C4-2B (cell line): ENCODE measurements at regions not wholly inside any gene's neighbourhood (a gene's known extent, or its start where the extent isn't known, plus 50 kb on each side); places are given as distances from the start of the nearest gene placed in this dataset.
A peak's percentile ranks its signal among the peaks of the same experiment; 100 is the strongest.
"Not testable (repeated sequence)": the region's sequence is repeated elsewhere in the genome, so short reads cannot be mapped to it uniquely, and the experiment has no call there.

Experiments
- H3K27ac ChIP-seq: fragments of 450-650 bp; 2 replicates; pipeline ENCODE4 v1.5.1; 2017
- CTCF ChIP-seq: fragments of 450-650 bp; conservative IDR thresholded peaks from 2 replicates; pipeline ENCODE4 v1.5.1; 2017; ENCODE audit warnings: mild to moderate bottlenecking
- ZFX ChIP-seq: fragments of 450-650 bp; IDR thresholded peaks from 2 replicates; pipeline ENCODE4 v1.6.1; 2017

GRCh38 chr17:59494757-59495368, 70.5 kb upstream of the DHX40 start:
- TF ChIP-seq ZFX (no peak), CTCF (no peak)
- H3K27ac ChIP-seq: no peak overlapping the region

GRCh38 chr17:59496178-59496577, 69.2 kb upstream of the DHX40 start:
- H3K27ac ChIP-seq: no peak overlapping the region
- no peak for TF ChIP-seq CTCF
- no peak for TF ChIP-seq ZFX

GRCh38 chr17:59498530-59499307, 66.7 kb upstream of the DHX40 start:
- no peak overlapping the region for H3K27ac ChIP-seq

GRCh38 chr17:59500086-59500655, 65.2 kb upstream of the DHX40 start:
- not testable (repeated sequence) for H3K27ac ChIP-seq

More at GRCh38 chr17:59498530-59499307, 66.7 kb upstream of the DHX40 start:
- TF ChIP-seq ZFX (no peak), CTCF (no peak)

GRCh38 chr17:59501690-59502089, 63.7 kb upstream of the DHX40 start:
- H3K27ac ChIP-seq: no peak overlapping the region
- TF ChIP-seq ZFX (no peak), CTCF (no peak)

- TF ChIP-seq ZFX: no peak
- no peak for TF ChIP-seq CTCF
- peak overlapping the region; percentile 82 for H3K27ac ChIP-seq
Measured at GRCh38 chr17:59502800-59503199, 62.6 kb upstream of the DHX40 start.

GRCh38 chr17:59503500-59503899, 61.9 kb upstream of the DHX40 start:
- peak overlapping the region; percentile 82 for H3K27ac ChIP-seq
- TF ChIP-seq CTCF (no peak), ZFX (no peak)
